ENCODE measurements at regions not wholly inside any gene's neighbourhood (a gene's known extent, or its start where the extent isn't known, plus 50 kb on each side); places are given as distances from the start of the nearest gene placed in this dataset.

GRCh38 chr16:87028481-87029320 is 288.5 kb downstream of the C16orf95 start:
- no peak for TF ChIP-seq EZH2phosphoT487 (IDR thresholded peaks at IDR 0.05; ENCODE audit: low read depth, severe bottlenecking, unreplicated experiment)
- TF ChIP-seq CTCF (IDR thresholded peaks at IDR 0.05; ENCODE audit: poor library complexity): no peak

All from hepatocyte (in vitro differentiated cells).